H9 (cell line): ENCODE measurements at regions not wholly inside any gene's neighbourhood (a gene's known extent, or its start where the extent isn't known, plus 50 kb on each side); places are given as distances from the start of the nearest gene placed in this dataset.

Source experiments
- DNase-seq: peaks from one replicate; pipeline ENCODE4 v3.0.0-alpha.2; 2017
- H2AFZ ChIP-seq: one replicate; pipeline ENCODE4 v1.6.1; 2013; ENCODE audit warnings: mild to moderate bottlenecking, low read length, control low read depth, moderate library complexity
- H2AK5ac ChIP-seq: 2 replicates; pipeline ENCODE4 v1.6.1; 2013; ENCODE audit warnings: low read length, control low read depth, mixed read lengths; ENCODE audit not compliant: insufficient read length
- H2BK120ac ChIP-seq: one replicate; pipeline ENCODE4 v1.6.1; 2013; ENCODE audit warnings: low read depth, mild to moderate bottlenecking, low read length, control low read depth, inconsistent platforms; ENCODE audit not compliant: poor library complexity, severe bottlenecking
- H2BK12ac ChIP-seq: 2 replicates; pipeline ENCODE4 v1.6.1; 2013; ENCODE audit warnings: low read length, control low read depth, mixed read lengths, low read depth; ENCODE audit not compliant: insufficient read length
- H2BK15ac ChIP-seq: 2 replicates; pipeline ENCODE4 v1.6.1; 2013; ENCODE audit warnings: low read depth, low read length, control low read depth
- H2BK20ac ChIP-seq: one replicate; pipeline ENCODE4 v1.6.1; 2013; ENCODE audit warnings: low read depth, mild to moderate bottlenecking, low read length, control low read depth, inconsistent platforms; ENCODE audit not compliant: poor library complexity, severe bottlenecking
- H2BK5ac ChIP-seq: 2 replicates; pipeline ENCODE4 v1.6.1; 2013; ENCODE audit warnings: low read length, control low read depth, mixed read lengths; ENCODE audit not compliant: insufficient read length
- H3K14ac ChIP-seq: 2 replicates; pipeline ENCODE4 v1.6.1; 2013; ENCODE audit warnings: low read length, control low read depth; ENCODE audit not compliant: insufficient read depth
- H3K18ac ChIP-seq: 2 replicates; pipeline ENCODE4 v1.6.1; 2013; ENCODE audit warnings: low read depth, mild to moderate bottlenecking, mixed read lengths, low read length, control low read depth; ENCODE audit not compliant: insufficient read length
- H3K23ac ChIP-seq: 2 replicates; pipeline ENCODE4 v1.6.1; 2013; ENCODE audit warnings: low read length, control low read depth, mixed read lengths, low read depth; ENCODE audit not compliant: insufficient read length
- H3K23me2 ChIP-seq: 2 replicates; pipeline ENCODE4 v1.6.1; 2013; ENCODE audit warnings: low read depth, mild to moderate bottlenecking, mixed read lengths, low read length, control low read depth; ENCODE audit not compliant: insufficient read length, poor library complexity, severe bottlenecking
- H3K27ac ChIP-seq: 2 replicates; pipeline ENCODE4 v1.5.1; 2013; ENCODE audit warnings: low read length, control low read depth, mixed read lengths, low read depth; ENCODE audit not compliant: insufficient read length
- H3K27me3 ChIP-seq: 2 replicates; pipeline ENCODE4 v1.6.1; 2013; ENCODE audit warnings: low read length, control low read depth, inconsistent platforms; ENCODE audit not compliant: insufficient read depth
- H3K4ac ChIP-seq: 2 replicates; pipeline ENCODE4 v1.6.1; 2013; ENCODE audit warnings: low read depth, mild to moderate bottlenecking, control low read depth, inconsistent platforms, low read length, moderate library complexity
- H3K4me1 ChIP-seq: 2 replicates; pipeline ENCODE4 v1.6.1; 2013; ENCODE audit warnings: low read length, control low read depth, inconsistent platforms; ENCODE audit not compliant: insufficient read depth
- H3K4me2 ChIP-seq: 2 replicates; pipeline ENCODE4 v1.6.1; 2013; ENCODE audit warnings: low read length, control low read depth, mixed read lengths; ENCODE audit not compliant: insufficient read length, insufficient read depth
- H3K56ac ChIP-seq: 2 replicates; pipeline ENCODE4 v1.6.1; 2013; ENCODE audit warnings: low read depth, mild to moderate bottlenecking, mixed read lengths, low read length, control low read depth; ENCODE audit not compliant: insufficient read length
- H3K79me1 ChIP-seq: 2 replicates; pipeline ENCODE4 v1.6.1; 2013; ENCODE audit warnings: low read depth, mild to moderate bottlenecking, moderate library complexity, low read length, control low read depth, inconsistent platforms; ENCODE audit not compliant: insufficient read depth, poor library complexity, severe bottlenecking
- H3K79me2 ChIP-seq: 2 replicates; pipeline ENCODE4 v1.6.1; 2013; ENCODE audit warnings: low read length, control low read depth, inconsistent platforms; ENCODE audit not compliant: insufficient read depth
- H3K9ac ChIP-seq: 2 replicates; pipeline ENCODE4 v1.6.1; 2013; ENCODE audit warnings: low read length, control low read depth, mixed read lengths; ENCODE audit not compliant: insufficient read length; ENCODE audit errors: extremely low read depth
- H3K9me3 ChIP-seq: one replicate; pipeline ENCODE4 v1.6.1; 2013; ENCODE audit warnings: low read depth, low read length, inconsistent platforms; ENCODE audit not compliant: control insufficient read depth
- H3T11ph ChIP-seq: one replicate; pipeline ENCODE4 v1.6.1; 2013; ENCODE audit warnings: mild to moderate bottlenecking, low read length, control low read depth, inconsistent platforms
- H4K20me1 ChIP-seq: one replicate; pipeline ENCODE4 v1.6.1; 2013; ENCODE audit not compliant: control insufficient read depth, insufficient read length, insufficient read depth
- H4K5ac ChIP-seq: 2 replicates; pipeline ENCODE4 v1.6.1; 2013; ENCODE audit warnings: low read depth, mild to moderate bottlenecking, mixed read lengths, low read length, control low read depth; ENCODE audit not compliant: insufficient read length
- H4K8ac ChIP-seq: replicated peaks from 2 replicates; pipeline ENCODE4 v1.6.1; 2013; ENCODE audit warnings: low read length, control low read depth, mixed read lengths, low read depth; ENCODE audit not compliant: insufficient read length
- H4K91ac ChIP-seq: 2 replicates; pipeline ENCODE4 v1.6.1; 2013; ENCODE audit warnings: low read depth, mild to moderate bottlenecking, moderate library complexity, mixed read lengths, low read length, control low read depth; ENCODE audit not compliant: insufficient read length
- H3K27ac Mint-ChIP-seq, 3 experiments: 2 replicates in 2 of 3; 3 replicates in 1 of 3; pipeline ENCODE4 v1.8.0; 2020 to 2021; ENCODE audit warnings: mixed read lengths in 3 of 3, mild to moderate bottlenecking in 1 of 3, moderate library complexity in 1 of 3
- H3K27me3 Mint-ChIP-seq: 2 replicates; pipeline ENCODE4 v1.8.0; 2021; ENCODE audit warnings: low read depth, mild to moderate bottlenecking, moderate library complexity, mixed read lengths
- H3K36me3 Mint-ChIP-seq, 3 experiments: 2 replicates in 2 of 3; 3 replicates in 1 of 3; pipeline ENCODE4 v1.8.0; 2020 to 2021; ENCODE audit warnings: low read depth in 3 of 3, mixed read lengths in 3 of 3; ENCODE audit not compliant: insufficient read depth in 1 of 3
- H3K4me1 Mint-ChIP-seq, 2 experiments: 2 replicates each; pipeline ENCODE4 v1.8.0; 2020; ENCODE audit warnings: mixed read lengths in 2 of 2
- H3K4me3 Mint-ChIP-seq, 2 experiments: 2 replicates in 1 of 2; 3 replicates in 1 of 2; pipeline ENCODE4 v1.8.0; 2020 to 2021; ENCODE audit warnings: mild to moderate bottlenecking in 2 of 2, mixed read lengths in 2 of 2, moderate library complexity in 1 of 2
- H3K9me3 Mint-ChIP-seq, 2 experiments: 2 replicates in 1 of 2; 3 replicates in 1 of 2; pipeline ENCODE4 v1.8.0; 2020; ENCODE audit warnings: mild to moderate bottlenecking in 2 of 2, mixed read lengths in 2 of 2, moderate library complexity in 1 of 2
- CTCF ChIP-seq: fragments of 200-600 bp; sonication (generic); conservative IDR thresholded peaks from 3 replicates; pipeline ENCODE4 v1.8.0; 2021; ENCODE audit warnings: antibody characterized with exemption, mild to moderate bottlenecking
- WGBS: extraction: QIAGEN DNeasy Blood & Tissue Kit; methylation state at CpG from one replicate; pipeline ENCODE4 v1.1.7; 2013; ENCODE audit warnings: missing lambda C conversion rate, low lambda C conversion rate, mixed read lengths; ENCODE audit not compliant: insufficient read length; ENCODE audit errors: extremely low coverage; 5-methylcytosine and 5-hydroxymethylcytosine counted together

- H3K4me1 Mint-ChIP-seq: no peaks in the 10 kb centered on the region
- Histone ChIP-seq H3K4me2 (no peak overlapping the region), H3K9me3 (no peaks in the 10 kb centered on the region), H2BK120ac (no peak overlapping the region), H3K27ac (no peak overlapping the region), H4K20me1 (no peaks in the 10 kb centered on the region), H3K18ac (no peak overlapping the region), H3K79me2 (no peaks in the 10 kb centered on the region), H2AFZ (no peak overlapping the region), H3K79me1 (no peaks in the 10 kb centered on the region), H4K8ac (no peak overlapping the region), H3K4me1 (no peaks in the 10 kb centered on the region), H2BK20ac (no peak overlapping the region), H4K91ac (no peak overlapping the region), H3T11ph (no peak overlapping the region), H2AK5ac (no peak overlapping the region), H3K56ac (no peak overlapping the region), H3K27me3 (no peaks in the 10 kb centered on the region), H3K9ac (no peak overlapping the region), H3K14ac (no peak overlapping the region), H3K23me2 (no peaks in the 10 kb centered on the region), H3K23ac (no peak overlapping the region), H2BK12ac (no peak overlapping the region), H3K4ac (no peak overlapping the region), H2BK5ac (no peak overlapping the region), H4K5ac (no peak overlapping the region), H2BK15ac (no peak overlapping the region)
- TF ChIP-seq CTCF: no peak
- H3K27ac Mint-ChIP-seq: no peak overlapping the region
- peaks cover 4% of the 10 kb centered on the region for H3K27me3 Mint-ChIP-seq
- H3K9me3 Mint-ChIP-seq: peaks cover 3 to 11% of the 10 kb centered on the region in 2 experiments; a peak in 3 of 5 replicates
- no peak overlapping the region for H3K4me3 Mint-ChIP-seq
- no peak for DNase-seq
- H3K36me3 Mint-ChIP-seq: peaks cover 0 to 5% (median 0%) of the 10 kb centered on the region in 3 experiments; a peak in 2 of 7 replicates
- no CpG with 5 or more reads among the region's 1 CpG for WGBS
Measured at GRCh38 chr5:15080219-15080618, 208.6 kb upstream of the ANKH start.
